ENCODE measurements at regions not wholly inside any gene's neighbourhood (a gene's known extent, or its start where the extent isn't known, plus 50 kb on each side); places are given as distances from the start of the nearest gene placed in this dataset.
A peak's percentile ranks its signal among the peaks of the same experiment; 100 is the strongest.
"Not testable (repeated sequence)": the region's sequence is repeated elsewhere in the genome, so short reads cannot be mapped to it uniquely, and the experiment has no call there.

GRCh38 chr5:15383469-15383868, 116.5 kb upstream of the FBXL7 start:
- peak; percentile 69 for DNase-seq

DNA sequence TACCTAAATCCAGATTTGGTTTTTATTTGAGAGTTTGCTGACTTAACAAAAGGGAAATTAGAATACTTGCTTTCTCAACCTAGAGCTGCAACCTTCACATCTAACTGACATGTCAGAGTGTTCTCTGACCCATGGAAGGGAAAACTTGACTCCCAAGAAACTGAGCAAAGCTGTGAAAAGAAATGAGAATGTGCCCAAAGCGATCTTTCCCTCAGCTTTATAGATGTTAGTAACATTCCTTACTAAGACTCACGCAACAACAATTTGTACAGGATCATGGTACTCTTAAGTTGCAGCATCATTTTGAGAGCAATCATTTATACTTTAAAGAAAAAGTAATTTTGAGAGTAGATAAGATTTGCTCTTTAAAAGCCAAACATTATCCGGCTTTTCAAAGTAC, 117.0 kb upstream of the FBXL7 start:
- DNase-seq, result no peak

GRCh38 chr5:15377573-15378340, 122.2 kb upstream of the FBXL7 start:
- no peak for DNase-seq

- no peak for DNase-seq
Measured at GRCh38 chr5:15376803-15377202, 123.2 kb upstream of the FBXL7 start.

- DNase-seq, result no peak
Measured at GRCh38 chr5:15376088-15376487, 123.9 kb upstream of the FBXL7 start.

DNA sequence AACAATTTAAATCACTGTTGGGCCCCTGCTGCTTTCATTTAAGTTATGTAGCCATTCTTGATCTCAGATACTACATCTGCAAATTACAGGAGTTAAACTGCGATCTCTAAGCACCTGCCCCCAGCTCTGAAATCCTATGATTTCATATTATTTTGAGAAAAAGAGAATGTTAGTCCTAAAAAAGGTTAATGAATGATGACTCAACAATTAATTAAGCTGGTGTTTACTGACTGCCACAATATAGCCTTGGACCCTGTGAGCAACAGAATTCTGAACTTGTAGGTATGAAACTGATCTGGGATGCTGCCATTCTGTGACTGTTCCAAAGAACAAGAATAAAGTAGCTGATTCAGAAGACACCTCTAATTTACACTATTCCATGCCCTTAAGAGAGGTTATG, 124.4 kb upstream of the FBXL7 start:
- no peak for DNase-seq

GRCh38 chr5:15374886-15375285, 125.1 kb upstream of the FBXL7 start:
- DNase-seq, result no peak

- DNase-seq, result no peak
Measured at GRCh38 chr5:15373151-15373550, 126.8 kb upstream of the FBXL7 start.

DNA sequence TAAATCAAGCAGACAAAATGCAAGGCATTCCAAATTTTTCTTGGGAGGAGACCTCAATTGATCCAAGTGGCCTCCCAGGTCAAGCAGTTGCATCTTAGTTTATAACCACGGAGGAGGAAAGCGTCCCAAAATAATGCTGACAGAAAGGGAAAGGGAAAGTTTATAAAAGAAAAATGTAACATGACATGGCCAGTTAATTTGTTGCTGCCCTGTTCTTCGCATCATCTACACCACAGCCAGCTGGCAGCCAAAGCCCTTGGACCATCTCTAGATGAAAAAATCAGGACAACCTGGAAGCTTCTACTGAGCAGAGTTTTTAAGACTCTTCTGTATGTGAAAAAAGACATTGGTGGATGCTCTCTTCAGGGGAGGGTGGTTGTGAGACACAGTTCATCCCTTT, 128.8 kb upstream of the FBXL7 start:
- DNase-seq, result no peak

DNA sequence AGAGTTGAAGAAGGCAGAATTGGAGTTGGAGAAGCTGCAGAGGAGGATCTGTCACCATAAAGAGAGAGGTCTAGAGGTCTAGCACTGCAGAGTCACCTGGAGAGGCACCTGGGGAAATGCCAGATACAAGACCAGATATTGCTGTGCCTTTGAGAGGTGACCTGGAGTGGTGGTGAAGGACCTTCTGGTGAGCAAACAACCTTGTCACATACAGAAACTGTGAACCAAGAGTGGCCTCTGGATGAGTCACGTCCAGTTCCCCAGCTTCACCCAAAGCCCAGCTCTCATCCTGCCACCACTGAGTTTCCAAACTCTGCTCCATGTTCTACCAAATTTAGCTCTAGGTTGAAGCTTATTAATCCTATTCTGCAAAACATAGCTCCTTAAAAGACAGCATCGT, 131.1 kb upstream of the FBXL7 start:
- DNase-seq, result peak; percentile 46

- DNase-seq, result no peak
Measured at GRCh38 chr5:15367489-15367888, 132.5 kb upstream of the FBXL7 start.

DNA sequence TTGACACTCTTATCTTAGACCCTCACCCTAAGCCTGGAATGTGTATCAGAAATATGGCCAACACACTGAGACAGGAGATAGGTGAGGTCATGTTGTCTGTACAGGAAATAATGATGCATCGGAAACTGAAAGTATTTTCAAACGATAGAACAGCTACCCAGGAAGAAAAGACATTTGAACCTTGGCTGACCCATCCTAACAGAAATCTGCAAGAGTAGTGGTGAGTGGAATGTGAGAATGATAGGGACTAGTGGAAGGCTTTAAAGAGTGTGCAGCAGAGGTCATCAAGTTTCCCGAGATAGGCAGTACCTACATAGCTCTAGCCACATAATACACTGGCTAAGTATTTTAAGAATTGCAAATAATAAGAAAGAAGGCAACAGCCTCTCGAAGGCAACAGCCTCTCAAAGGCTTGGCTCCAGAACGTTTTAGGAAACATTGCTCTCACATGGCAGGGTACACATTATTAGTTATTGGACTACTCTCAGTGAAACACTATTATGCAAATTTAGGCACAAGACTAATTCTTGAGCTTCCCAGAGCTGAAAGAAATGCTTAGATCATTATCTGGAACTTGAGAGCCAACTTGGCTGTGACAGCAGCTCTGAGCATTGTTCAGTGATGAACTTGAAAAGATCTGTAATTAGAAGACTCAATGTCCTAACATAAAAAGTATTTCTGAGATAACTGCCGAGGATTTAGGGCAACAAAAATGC, 133.1 kb upstream of the FBXL7 start:
- DNase-seq, result no peak

DNA sequence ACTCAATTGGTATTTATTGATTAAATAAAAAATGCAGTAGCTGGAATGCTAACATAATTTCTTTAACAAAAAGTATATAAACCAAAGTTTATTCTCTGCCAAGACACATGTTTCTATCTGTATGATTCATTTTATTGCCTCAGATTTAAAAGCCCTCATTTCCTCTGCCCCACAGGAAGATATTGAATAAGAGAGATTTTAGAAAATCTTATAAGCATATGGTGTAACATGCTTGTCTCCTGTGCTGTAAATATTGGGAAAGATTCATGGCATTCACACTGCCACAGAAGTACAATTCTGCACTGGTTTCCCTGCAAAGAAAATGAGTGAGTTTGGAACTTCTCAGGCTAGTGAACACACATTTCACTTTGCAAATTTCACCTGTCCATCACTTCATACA, 134.9 kb upstream of the FBXL7 start:
- DNase-seq, result no peak

- no peak for DNase-seq
Measured at GRCh38 chr5:15363601-15364000, 136.4 kb upstream of the FBXL7 start.

DNA sequence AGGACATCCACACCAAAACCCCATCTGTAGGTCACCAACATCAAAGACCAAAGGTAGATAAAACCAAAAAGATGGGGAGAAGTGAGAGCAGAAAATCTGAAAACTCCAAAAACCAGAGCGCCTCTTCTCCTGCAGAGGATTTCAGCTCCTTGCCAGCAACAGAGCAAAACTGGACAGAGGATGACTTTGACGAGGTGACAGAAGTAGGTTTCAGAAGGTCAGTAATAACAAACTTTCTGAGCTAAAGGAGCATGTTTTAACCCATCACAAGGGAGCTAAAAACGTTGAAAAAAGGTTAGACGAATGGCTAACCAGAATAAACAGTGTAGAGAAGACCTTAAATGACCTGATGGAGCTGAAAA, 142.9 kb upstream of the FBXL7 start:
- DNase-seq, result not testable (repeated sequence)

- peak; percentile 9 for DNase-seq
Measured at GRCh38 chr5:15356308-15357091, 143.5 kb upstream of the FBXL7 start.

GRCh38 chr5:15354021-15354420, 146.0 kb upstream of the FBXL7 start:
- no peak for DNase-seq

- DNase-seq, result no peak
Measured at GRCh38 chr5:15353086-15353645, 146.8 kb upstream of the FBXL7 start.

GRCh38 chr5:15350614-15351013, 149.4 kb upstream of the FBXL7 start:
- DNase-seq, result no peak

DNA sequence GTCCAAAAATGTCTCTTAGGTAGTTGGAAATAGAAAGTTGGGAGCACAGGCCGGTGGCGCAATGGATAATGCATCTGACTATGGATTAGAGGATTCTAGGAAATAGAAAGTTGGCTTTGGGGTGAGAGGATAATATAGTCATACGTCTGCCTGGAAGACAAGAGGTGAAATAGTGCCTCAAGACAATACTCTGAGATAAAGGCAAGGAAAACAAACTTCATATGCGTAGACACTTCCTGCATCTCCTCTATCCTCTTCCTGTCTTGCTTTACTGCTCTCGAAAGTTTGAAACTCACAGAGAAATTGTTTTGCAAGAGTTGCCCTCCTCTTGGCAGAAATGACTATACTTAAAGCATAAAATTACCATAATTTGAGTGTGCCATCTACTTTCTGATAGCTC, 153.2 kb upstream of the FBXL7 start:
- no peak for DNase-seq

DNA sequence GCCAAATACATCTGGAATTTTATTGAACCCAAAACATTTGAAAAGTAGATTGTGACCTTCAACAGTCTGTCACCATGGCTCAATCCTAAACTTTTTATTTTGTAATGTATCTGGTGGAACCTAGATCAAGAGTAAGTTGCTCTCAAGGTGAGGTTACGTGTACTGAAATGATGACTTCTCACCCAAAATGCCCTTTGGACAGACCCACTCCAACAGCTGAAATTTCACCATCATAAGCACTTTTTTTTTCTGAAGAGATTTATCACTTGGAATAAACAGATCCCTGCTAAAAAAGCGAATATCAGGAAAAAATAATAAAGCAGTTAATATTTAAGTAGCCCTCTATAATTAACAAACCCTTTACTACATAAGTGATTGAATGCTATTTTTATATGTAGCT, 155.0 kb upstream of the FBXL7 start:
- DNase-seq, result no peak

DNA sequence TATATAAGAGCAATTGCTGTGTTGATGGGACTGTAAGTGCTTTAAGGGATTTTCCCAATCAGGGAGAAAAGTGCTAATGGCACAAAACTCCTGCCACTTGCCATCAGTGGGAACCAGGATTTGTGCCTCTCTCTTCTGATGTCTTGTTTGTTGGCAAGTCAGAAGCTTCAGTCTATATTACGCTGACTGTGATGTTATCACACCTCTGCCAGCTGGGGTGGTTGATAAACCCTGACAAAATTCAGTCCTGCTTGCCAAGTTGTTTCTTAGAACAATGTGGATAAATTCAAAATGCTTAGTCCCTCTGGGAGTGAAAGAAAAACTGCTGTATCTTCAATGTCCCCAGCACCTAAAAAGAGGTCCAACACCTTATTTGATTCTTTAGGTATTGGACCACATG, 161.4 kb upstream of the FBXL7 start:
- no peak for DNase-seq

GRCh38 chr5:15334551-15335266, 165.3 kb upstream of the FBXL7 start:
- DNase-seq, result no peak
